Tibial nerve (tissue), 4 donors: ENCODE measurements at regions not wholly inside any gene's neighbourhood (a gene's known extent, or its start where the extent isn't known, plus 50 kb on each side); places are given as distances from the start of the nearest gene placed in this dataset.

ENCODE experiments used
- EP300 ChIP-seq, 2 donors: sonication (generic); formaldehyde crosslinking; IDR thresholded peaks; one replicate each; pipeline ENCODE4 v1.6.1; 2017; ENCODE audit warnings: antibody characterized with exemption in 2 of 2, mild to moderate bottlenecking in 1 of 2
- POLR2A ChIP-seq, 2 donors: fragments of 450-650 bp; IDR thresholded peaks; one replicate each; pipeline ENCODE4 v1.6.1; 2017; ENCODE audit warnings: antibody characterized with exemption in 2 of 2, mild to moderate bottlenecking in 2 of 2, moderate library complexity in 2 of 2
- TF ChIP-seq, protein P1 (sequence below), 5 experiments: fragments of 200-600 bp in 3 of 5; fragments of 450-650 bp in 2 of 5; sonication (generic) in 3 of 5; IDR thresholded peaks; one replicate each; pipeline ENCODE4 v1.5.1; 2016 to 2019; ENCODE audit warnings: antibody characterized with exemption in 5 of 5, mild to moderate bottlenecking in 3 of 5, moderate library complexity in 2 of 5

DNA sequence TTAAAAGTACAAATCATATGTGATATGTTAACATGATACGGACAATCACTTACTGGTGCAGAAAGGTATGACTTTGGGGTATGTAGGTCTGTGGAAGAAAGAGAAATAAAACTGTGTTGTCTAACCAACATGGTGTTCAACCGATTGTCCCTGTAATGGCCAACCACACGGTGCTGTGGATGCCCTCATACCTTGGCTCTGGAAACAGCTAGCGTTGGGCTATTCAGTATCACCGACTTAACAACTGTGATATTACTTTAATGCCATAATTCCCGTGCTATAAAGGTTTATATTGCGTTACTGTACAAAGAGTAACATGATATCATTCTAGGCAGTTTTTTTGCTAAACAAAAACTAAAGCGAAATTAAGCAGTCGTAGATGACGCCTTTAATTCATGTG, 448.3 kb downstream of the EFNB2 start:
- TF ChIP-seq, protein P1, sequence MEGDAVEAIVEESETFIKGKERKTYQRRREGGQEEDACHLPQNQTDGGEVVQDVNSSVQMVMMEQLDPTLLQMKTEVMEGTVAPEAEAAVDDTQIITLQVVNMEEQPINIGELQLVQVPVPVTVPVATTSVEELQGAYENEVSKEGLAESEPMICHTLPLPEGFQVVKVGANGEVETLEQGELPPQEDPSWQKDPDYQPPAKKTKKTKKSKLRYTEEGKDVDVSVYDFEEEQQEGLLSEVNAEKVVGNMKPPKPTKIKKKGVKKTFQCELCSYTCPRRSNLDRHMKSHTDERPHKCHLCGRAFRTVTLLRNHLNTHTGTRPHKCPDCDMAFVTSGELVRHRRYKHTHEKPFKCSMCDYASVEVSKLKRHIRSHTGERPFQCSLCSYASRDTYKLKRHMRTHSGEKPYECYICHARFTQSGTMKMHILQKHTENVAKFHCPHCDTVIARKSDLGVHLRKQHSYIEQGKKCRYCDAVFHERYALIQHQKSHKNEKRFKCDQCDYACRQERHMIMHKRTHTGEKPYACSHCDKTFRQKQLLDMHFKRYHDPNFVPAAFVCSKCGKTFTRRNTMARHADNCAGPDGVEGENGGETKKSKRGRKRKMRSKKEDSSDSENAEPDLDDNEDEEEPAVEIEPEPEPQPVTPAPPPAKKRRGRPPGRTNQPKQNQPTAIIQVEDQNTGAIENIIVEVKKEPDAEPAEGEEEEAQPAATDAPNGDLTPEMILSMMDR (IDR thresholded peaks at IDR 0.05), result no peak
- TF ChIP-seq POLR2A (IDR thresholded peaks at IDR 0.05) (no peak), EP300 (IDR thresholded peaks at IDR 0.05) (no peak)
